Stimulated activated memory B cell treated with anti-CD40 and anti-IgM and Interleukin-4, amounts not matched to agents 10 μg/mL and 1 μg/mL and 100 μg/mL, for 72 hours (primary cell): ENCODE measurements at regions not wholly inside any gene's neighbourhood (a gene's known extent, or its start where the extent isn't known, plus 50 kb on each side); places are given as distances from the start of the nearest gene placed in this dataset.
"Not testable (repeated sequence)": the region's sequence is repeated elsewhere in the genome, so short reads cannot be mapped to it uniquely, and the experiment has no call there.

Experiments used
- ATAC-seq: fragments of 150-1000 bp; cut with Tn5 transposase; 2 replicates; pipeline ENCODE4 v1.10.0; 2021
- H3K27ac Mint-ChIP-seq: one replicate; pipeline ENCODE4 v1.8.0; 2022; ENCODE audit warnings: mild to moderate bottlenecking, mixed read lengths
- H3K27me3 Mint-ChIP-seq: one replicate; pipeline ENCODE4 v1.8.0; 2022; ENCODE audit warnings: mixed read lengths
- H3K36me3 Mint-ChIP-seq: one replicate; pipeline ENCODE4 v1.8.0; 2022; ENCODE audit warnings: mixed read lengths
- H3K4me1 Mint-ChIP-seq: one replicate; pipeline ENCODE4 v1.8.0; 2022; ENCODE audit warnings: mixed read lengths
- H3K4me3 Mint-ChIP-seq: one replicate; pipeline ENCODE4 v1.8.0; 2022; ENCODE audit warnings: mild to moderate bottlenecking, moderate library complexity, mixed read lengths
- H3K9me3 Mint-ChIP-seq: one replicate; pipeline ENCODE4 v1.8.0; 2022; ENCODE audit warnings: mixed read lengths

GRCh38 chr5:114912189-114912920 is 257.4 kb downstream of the TRIM36 start:
- H3K27me3 Mint-ChIP-seq = peaks cover 3% of the 10 kb centered on the region
- peaks cover 27% of the 10 kb centered on the region for H3K9me3 Mint-ChIP-seq
- no peak overlapping the region for H3K27ac Mint-ChIP-seq
- no peak overlapping the region for H3K4me3 Mint-ChIP-seq
- peaks cover 14% of the 10 kb centered on the region for H3K36me3 Mint-ChIP-seq
- H3K4me1 Mint-ChIP-seq = no peaks in the 10 kb centered on the region
- ATAC-seq = no peak

- Mint-ChIP-seq H3K27me3 (no peaks in the 10 kb centered on the region), H3K9me3 (peaks cover 24% of the 10 kb centered on the region), H3K4me1 (no peaks in the 10 kb centered on the region), H3K4me3 (no peak overlapping the region), H3K36me3 (peaks cover 20% of the 10 kb centered on the region), H3K27ac (no peak overlapping the region)
- ATAC-seq = no peak
Observed at GRCh38 chr5:114910727-114911126, 259.0 kb downstream of the TRIM36 start.

DNA sequence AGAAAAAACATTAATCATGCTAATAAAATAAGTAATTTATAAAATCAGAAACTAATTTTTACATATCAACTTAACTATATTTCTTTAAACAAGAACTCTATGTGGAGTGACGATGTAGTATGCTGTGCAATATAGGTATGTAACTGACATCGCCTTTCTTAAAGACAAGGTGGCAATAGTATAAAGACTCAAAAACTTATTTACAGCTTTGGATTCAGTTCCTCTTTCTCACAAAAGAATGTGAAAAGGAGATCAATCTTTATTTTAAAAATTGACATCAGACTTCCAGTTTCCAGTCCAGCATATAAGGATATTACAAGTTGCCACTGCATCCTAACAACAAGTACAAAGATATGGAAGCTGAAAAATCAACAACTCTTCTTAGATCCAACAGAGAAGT is 260.3 kb downstream of the TRIM36 start:
- no peaks in the 10 kb centered on the region for H3K27me3 Mint-ChIP-seq
- H3K9me3 Mint-ChIP-seq = peaks cover 27% of the 10 kb centered on the region
- no peaks in the 10 kb centered on the region for H3K4me1 Mint-ChIP-seq
- H3K4me3 Mint-ChIP-seq = no peak overlapping the region
- ATAC-seq = no peak
- H3K36me3 Mint-ChIP-seq = peaks cover 20% of the 10 kb centered on the region
- no peak overlapping the region for H3K27ac Mint-ChIP-seq

DNA sequence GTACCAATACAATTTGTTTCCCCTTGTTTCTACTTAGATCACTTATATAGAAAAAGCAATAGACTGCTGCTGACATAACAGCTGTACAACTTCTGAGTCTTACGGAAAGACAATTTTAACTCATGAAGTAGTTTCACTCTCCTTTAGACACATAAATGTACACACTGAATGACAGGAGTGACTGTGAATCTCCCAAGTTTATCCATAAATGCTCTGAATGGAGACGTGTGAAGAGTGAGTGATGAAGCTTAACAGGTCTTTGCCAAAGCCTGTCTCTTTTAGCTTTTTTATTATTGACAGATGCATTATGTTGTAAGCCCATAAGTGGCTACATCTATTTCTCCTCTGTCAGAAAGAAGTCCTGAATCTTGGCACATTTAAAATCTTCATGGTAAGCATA is 265.9 kb downstream of the TRIM36 start:
- no peak for ATAC-seq
- Mint-ChIP-seq H3K4me1 (no peaks in the 10 kb centered on the region), H3K36me3 (peaks cover 6% of the 10 kb centered on the region), H3K9me3 (peaks cover 7% of the 10 kb centered on the region), H3K4me3 (no peak overlapping the region), H3K27me3 (no peaks in the 10 kb centered on the region), H3K27ac (no peak overlapping the region)

GRCh38 chr5:114898602-114899001 is 271.1 kb downstream of the TRIM36 start:
- Mint-ChIP-seq H3K27me3 (peaks cover 10% of the 10 kb centered on the region), H3K36me3 (no peaks in the 10 kb centered on the region), H3K9me3 (no peaks in the 10 kb centered on the region), H3K27ac (no peak overlapping the region), H3K4me1 (no peaks in the 10 kb centered on the region), H3K4me3 (no peak overlapping the region)
- no peak for ATAC-seq

- Mint-ChIP-seq H3K36me3 (no peaks in the 10 kb centered on the region), H3K4me3 (no peak overlapping the region), H3K9me3 (peaks cover 8% of the 10 kb centered on the region), H3K27ac (no peak overlapping the region), H3K4me1 (no peaks in the 10 kb centered on the region), H3K27me3 (no peaks in the 10 kb centered on the region)
- no peak for ATAC-seq
Observed at GRCh38 chr5:114883675-114884074, 286.0 kb downstream of the TRIM36 start.

DNA sequence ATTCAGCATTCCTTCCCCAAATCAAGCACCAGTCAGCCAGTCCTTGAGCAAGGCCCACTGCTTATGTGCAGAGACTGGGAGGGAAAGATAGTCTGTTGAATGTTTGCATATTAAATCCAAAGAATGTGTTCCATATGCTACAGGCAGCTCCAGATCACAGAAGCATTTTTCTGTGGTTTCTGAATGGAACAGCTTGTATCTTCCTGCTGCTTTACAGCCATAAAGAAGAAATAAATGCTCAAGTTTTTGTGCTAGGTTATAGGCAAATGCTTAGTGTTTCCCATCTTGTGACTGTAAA is 310.3 kb downstream of the TRIM36 start:
- Mint-ChIP-seq H3K4me1 (peaks cover 16% of the 10 kb centered on the region), H3K27me3 (no peaks in the 10 kb centered on the region), H3K36me3 (no peaks in the 10 kb centered on the region), H3K4me3 (no peak overlapping the region), H3K27ac (no peak overlapping the region), H3K9me3 (no peaks in the 10 kb centered on the region)
- no peak for ATAC-seq

DNA sequence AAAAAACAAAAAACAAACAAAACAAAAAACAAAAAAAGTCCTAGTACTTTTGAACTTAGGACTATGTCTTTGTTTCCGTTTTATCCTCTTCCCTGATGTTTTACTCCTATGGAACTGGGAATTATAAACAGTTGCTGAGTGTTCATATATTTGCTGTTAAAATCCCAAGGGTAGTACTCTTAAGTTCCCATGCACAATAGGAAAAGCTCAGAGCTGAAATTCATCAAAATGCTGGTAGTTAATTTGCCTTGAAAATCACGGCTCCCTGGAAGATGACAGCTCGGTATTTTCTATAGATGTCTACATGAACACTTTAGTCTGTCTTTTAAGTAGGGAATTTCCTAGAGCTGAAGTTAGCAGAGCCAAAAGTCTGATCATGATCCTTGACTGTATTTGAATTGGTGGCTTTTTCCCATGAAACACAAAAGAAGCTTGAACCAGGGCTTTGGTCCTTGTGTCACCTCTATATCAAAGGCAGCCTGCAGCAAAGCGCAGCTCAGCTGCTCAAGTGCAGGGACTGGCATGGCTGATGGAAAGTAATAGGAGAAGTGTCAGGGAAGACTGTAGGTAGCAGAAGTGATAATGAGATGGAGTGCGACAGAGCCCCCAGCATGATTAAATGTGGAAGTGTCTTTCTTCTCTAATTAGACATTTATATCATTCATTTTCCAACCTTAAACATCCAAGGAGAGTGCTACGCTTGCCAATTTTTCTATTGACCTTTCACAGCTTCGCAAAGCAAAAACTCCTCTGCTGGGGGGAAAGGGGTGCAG is 310.9 kb downstream of the TRIM36 start:
- no peaks in the 10 kb centered on the region for H3K9me3 Mint-ChIP-seq
- no peaks in the 10 kb centered on the region for H3K27me3 Mint-ChIP-seq
- no peak overlapping the region for H3K4me3 Mint-ChIP-seq
- no peak for ATAC-seq
- H3K36me3 Mint-ChIP-seq = no peaks in the 10 kb centered on the region
- peaks cover 20% of the 10 kb centered on the region for H3K4me1 Mint-ChIP-seq
- H3K27ac Mint-ChIP-seq = no peak overlapping the region

- H3K27me3 Mint-ChIP-seq = no peaks in the 10 kb centered on the region
- H3K36me3 Mint-ChIP-seq = no peaks in the 10 kb centered on the region
- H3K4me1 Mint-ChIP-seq = peaks cover 26% of the 10 kb centered on the region
- no peak overlapping the region for H3K27ac Mint-ChIP-seq
- peak overlapping the region; percentile 69 for H3K4me3 Mint-ChIP-seq
- no peaks in the 10 kb centered on the region for H3K9me3 Mint-ChIP-seq
- ATAC-seq = peak; percentile 85
Observed at GRCh38 chr5:114857941-114858551, 311.7 kb downstream of the TRIM36 start.

DNA sequence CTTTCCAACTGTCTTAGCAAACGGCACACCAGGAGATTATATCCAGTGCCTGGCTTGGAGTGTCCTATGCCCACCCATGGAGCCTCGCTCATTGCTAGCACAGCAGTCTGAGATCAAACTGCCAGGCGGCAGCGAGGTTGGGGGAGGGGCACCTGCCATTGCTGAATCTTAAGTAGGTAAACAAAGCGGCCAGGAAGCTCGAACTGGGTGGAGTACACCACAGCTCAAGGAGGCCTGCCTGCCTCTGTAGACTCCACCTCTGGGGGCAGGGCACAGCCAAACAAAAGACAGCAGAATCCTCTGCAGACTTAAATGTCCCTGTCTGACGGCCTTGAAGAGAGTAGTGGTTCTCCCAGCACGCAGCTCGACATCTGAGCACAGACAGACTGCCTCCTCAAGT is 325.0 kb downstream of the TRIM36 start:
- H3K27ac Mint-ChIP-seq = not testable (repeated sequence)

DNA sequence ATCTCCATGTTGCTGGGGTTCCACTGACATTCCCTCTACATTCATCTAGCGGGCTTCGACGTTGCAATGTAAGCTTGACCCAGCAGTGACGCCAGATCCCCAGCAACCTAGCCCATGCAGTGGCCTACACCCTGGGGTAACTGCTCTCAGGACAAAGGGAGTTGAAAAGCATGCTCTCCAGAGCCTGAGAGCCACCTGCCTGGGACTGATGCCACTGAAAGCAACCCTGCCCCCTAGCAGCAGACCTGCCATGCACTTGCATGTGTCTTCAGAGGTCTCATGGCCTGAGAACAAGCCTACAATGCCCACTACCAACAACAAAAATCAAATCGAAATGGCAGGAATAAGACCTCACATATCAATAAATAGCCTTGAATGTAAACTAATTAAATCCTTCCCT is 330.3 kb downstream of the TRIM36 start:
- H3K4me1 Mint-ChIP-seq = no peaks in the 10 kb centered on the region
- H3K36me3 Mint-ChIP-seq = no peaks in the 10 kb centered on the region
- no peak overlapping the region for H3K27ac Mint-ChIP-seq
- H3K4me3 Mint-ChIP-seq = no peak overlapping the region
- no peaks in the 10 kb centered on the region for H3K27me3 Mint-ChIP-seq
- no peak for ATAC-seq
- peaks cover 7% of the 10 kb centered on the region for H3K9me3 Mint-ChIP-seq

More for the DNA sequence above, 325.0 kb downstream of the TRIM36 start:
- not testable (repeated sequence) for H3K4me3 Mint-ChIP-seq, H3K36me3 Mint-ChIP-seq, H3K27me3 Mint-ChIP-seq, H3K4me1 Mint-ChIP-seq, ATAC-seq
- peaks cover 14% of the 10 kb centered on the region for H3K9me3 Mint-ChIP-seq

DNA sequence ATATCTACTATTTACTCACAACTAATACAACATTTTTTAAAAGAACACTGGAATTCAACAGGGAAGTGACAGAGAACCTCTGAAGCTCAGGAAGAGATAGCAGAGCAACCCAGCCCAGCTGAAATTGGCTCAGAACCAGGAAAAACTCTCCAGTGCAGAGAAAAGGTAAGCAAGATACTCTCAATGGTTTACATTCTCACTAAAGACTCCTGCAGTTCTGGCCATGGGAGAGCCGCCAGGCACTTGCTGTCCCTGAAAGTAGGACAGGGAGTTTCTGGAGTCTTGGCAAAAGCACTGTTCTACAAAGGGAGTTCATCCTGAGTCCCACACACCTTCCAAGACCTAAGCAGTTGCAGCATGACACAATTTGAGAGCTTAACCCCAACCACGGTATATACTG is 330.8 kb downstream of the TRIM36 start:
- Mint-ChIP-seq H3K4me1 (no peaks in the 10 kb centered on the region), H3K9me3 (peaks cover 6% of the 10 kb centered on the region), H3K27ac (no peak overlapping the region), H3K27me3 (no peaks in the 10 kb centered on the region), H3K4me3 (no peak overlapping the region), H3K36me3 (no peaks in the 10 kb centered on the region)
- ATAC-seq = no peak

- peak; percentile 45 for ATAC-seq
- H3K27ac Mint-ChIP-seq = no peak overlapping the region
- H3K9me3 Mint-ChIP-seq = peaks cover 4% of the 10 kb centered on the region
- H3K4me3 Mint-ChIP-seq = no peak overlapping the region
- H3K27me3 Mint-ChIP-seq = no peaks in the 10 kb centered on the region
- peaks cover 6% of the 10 kb centered on the region for H3K36me3 Mint-ChIP-seq
- H3K4me1 Mint-ChIP-seq = peaks cover 19% of the 10 kb centered on the region
Observed at GRCh38 chr5:114830114-114830513, 339.6 kb downstream of the TRIM36 start.

- Mint-ChIP-seq H3K27ac (no peak overlapping the region), H3K9me3 (peaks cover 13% of the 10 kb centered on the region), H3K4me3 (no peak overlapping the region), H3K4me1 (no peaks in the 10 kb centered on the region), H3K36me3 (peaks cover 6% of the 10 kb centered on the region), H3K27me3 (peaks cover 6% of the 10 kb centered on the region)
- ATAC-seq = no peak
Observed at GRCh38 chr5:114822863-114823262, 346.8 kb downstream of the TRIM36 start.

DNA sequence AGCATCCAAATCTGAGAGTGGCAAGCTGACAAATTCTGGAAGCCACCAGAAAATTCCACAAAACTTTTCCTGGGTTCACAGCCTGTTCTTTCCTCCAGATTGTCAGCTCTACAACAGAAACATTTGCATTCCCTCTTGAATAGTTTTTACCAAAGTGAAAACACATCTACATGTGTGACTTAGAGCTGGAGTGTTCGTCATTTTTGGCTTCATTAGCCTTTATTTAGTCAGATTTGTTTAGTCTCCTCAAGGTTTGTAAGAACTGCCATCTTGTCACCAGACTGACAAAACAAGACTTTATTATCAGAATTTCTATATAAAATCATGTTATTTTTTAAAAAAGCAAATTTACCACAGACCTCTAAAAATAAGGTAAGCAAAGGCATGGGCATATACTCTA is 347.3 kb downstream of the TRIM36 start:
- ATAC-seq = no peak
- H3K4me1 Mint-ChIP-seq = no peaks in the 10 kb centered on the region
- no peak overlapping the region for H3K4me3 Mint-ChIP-seq
- H3K9me3 Mint-ChIP-seq = peaks cover 13% of the 10 kb centered on the region
- peaks cover 7% of the 10 kb centered on the region for H3K27me3 Mint-ChIP-seq
- H3K36me3 Mint-ChIP-seq = peaks cover 6% of the 10 kb centered on the region
- no peak overlapping the region for H3K27ac Mint-ChIP-seq

- no peak overlapping the region for H3K4me3 Mint-ChIP-seq
- peaks cover 17% of the 10 kb centered on the region for H3K27me3 Mint-ChIP-seq
- no peak overlapping the region for H3K27ac Mint-ChIP-seq
- ATAC-seq = no peak
- H3K36me3 Mint-ChIP-seq = no peaks in the 10 kb centered on the region
- peaks cover 7% of the 10 kb centered on the region for H3K4me1 Mint-ChIP-seq
- no peaks in the 10 kb centered on the region for H3K9me3 Mint-ChIP-seq
Observed at GRCh38 chr5:114790403-114790792, 379.3 kb downstream of the TRIM36 start.
